HAP-1 (cell line): ENCODE measurements at regions not wholly inside any gene's neighbourhood (a gene's known extent, or its start where the extent isn't known, plus 50 kb on each side); places are given as distances from the start of the nearest gene placed in this dataset.

ENCODE experiments used
- DNase-seq, 2 experiments: peaks; one replicate each; pipeline ENCODE4 v3.0.0-alpha.2; 2016 to 2020; ENCODE audit warnings: low spot score in 2 of 2
- H3K27me3 ChIP-seq: fragments of 250-450 bp; sonication (Bioruptor Pico); 2 replicates; pipeline ENCODE4 v1.5.1; 2020; ENCODE audit warnings: low read depth, mild to moderate bottlenecking, moderate library complexity
- H3K36me3 ChIP-seq: fragments of 250-450 bp; sonication (Bioruptor Pico); replicated peaks from 2 replicates; pipeline ENCODE4 v1.5.1; 2020; ENCODE audit warnings: mild to moderate bottlenecking
- H3K4me1 ChIP-seq: fragments of 250-450 bp; sonication (Bioruptor Pico); 2 replicates; pipeline ENCODE4 v1.5.1; 2020; ENCODE audit warnings: mild to moderate bottlenecking
- H3K4me3 ChIP-seq: fragments of 250-450 bp; sonication (Bioruptor Pico); 2 replicates; pipeline ENCODE4 v1.5.1; 2020; ENCODE audit warnings: mild to moderate bottlenecking, moderate library complexity
- H3K9me3 ChIP-seq: fragments of 250-450 bp; sonication (Bioruptor Pico); 2 replicates; pipeline ENCODE4 v1.5.1; 2020; ENCODE audit warnings: mild to moderate bottlenecking, moderate library complexity
- in situ Hi-C: fragments of 300-500 bp; cut with MboI; formaldehyde crosslinking; loops from 3 replicates; pipeline ENCODE4 v1.14.3; 2020; ENCODE audit warnings: low sequenced_read_pairs, inconsistent platforms, mixed read lengths

- DNase-seq, result no peak
- Histone ChIP-seq H3K4me1 (no peaks in the 10 kb centered on the region), H3K27me3 (no peaks in the 10 kb centered on the region), H3K36me3 (no peaks in the 10 kb centered on the region), H3K4me3 (no peak overlapping the region), H3K9me3 (no peaks in the 10 kb centered on the region)
- in situ Hi-C loops, result no loop called here
Observed at GRCh38 chr17:72411124-72411563, 290.3 kb downstream of the SOX9 start.

DNA sequence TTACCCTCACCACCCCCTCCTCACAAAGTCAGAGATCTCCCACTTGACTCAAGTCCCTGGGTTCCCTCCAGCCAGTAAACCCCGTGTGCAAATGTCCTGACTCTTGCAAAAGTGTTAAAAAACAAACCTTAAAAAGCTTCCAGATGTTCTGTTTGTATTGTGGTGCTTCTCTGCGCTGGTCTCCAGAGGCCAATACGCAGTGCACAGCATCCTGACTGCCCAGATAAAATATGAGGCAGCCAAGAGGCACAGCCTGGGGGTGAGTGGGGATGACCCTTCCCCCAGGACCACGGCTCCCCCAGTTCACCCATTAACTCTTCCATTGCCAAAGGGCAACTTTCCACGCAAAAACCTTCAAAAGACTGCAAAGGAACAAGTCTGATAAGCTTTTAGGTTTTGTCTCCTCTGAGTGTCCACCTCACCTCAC, 291.8 kb downstream of the SOX9 start:
- no peaks in the 10 kb centered on the region for H3K27me3 ChIP-seq
- no peak for DNase-seq
- H3K36me3 ChIP-seq, result no peaks in the 10 kb centered on the region
- no peaks in the 10 kb centered on the region for H3K4me1 ChIP-seq
- in situ Hi-C loops, result no loop called here
- H3K4me3 ChIP-seq, result no peak overlapping the region
- H3K9me3 ChIP-seq, result no peaks in the 10 kb centered on the region

- in situ Hi-C loops, result no loop called here
- Histone ChIP-seq H3K9me3 (no peaks in the 10 kb centered on the region), H3K36me3 (no peaks in the 10 kb centered on the region), H3K4me3 (no peak overlapping the region), H3K4me1 (no peaks in the 10 kb centered on the region), H3K27me3 (no peaks in the 10 kb centered on the region)
- no peak for DNase-seq
Observed at GRCh38 chr17:72413077-72414031, 292.5 kb downstream of the SOX9 start.

DNA sequence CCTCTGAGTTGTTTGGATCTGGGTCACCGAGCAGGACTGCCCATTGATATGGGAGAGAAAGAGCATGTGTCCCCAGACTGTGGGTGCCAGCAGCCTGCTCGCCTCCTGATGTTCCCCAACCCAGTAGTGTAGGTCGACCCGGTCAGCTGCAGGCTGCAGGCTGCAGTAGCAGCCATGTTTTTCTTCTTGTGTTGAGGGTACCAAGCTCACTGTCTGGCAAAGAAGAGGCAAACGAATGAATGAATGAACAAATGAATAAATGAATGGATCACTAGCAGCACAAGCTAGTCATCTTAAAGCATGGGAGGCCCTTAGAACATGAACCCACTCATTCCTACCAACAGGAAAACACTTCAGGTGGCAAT, 293.2 kb downstream of the SOX9 start:
- no peaks in the 10 kb centered on the region for H3K36me3 ChIP-seq
- H3K9me3 ChIP-seq, result no peaks in the 10 kb centered on the region
- DNase-seq, result no peak
- H3K27me3 ChIP-seq, result no peaks in the 10 kb centered on the region
- no peaks in the 10 kb centered on the region for H3K4me1 ChIP-seq
- in situ Hi-C loops, result no loop called here
- no peak overlapping the region for H3K4me3 ChIP-seq

- Histone ChIP-seq H3K4me3 (no peak overlapping the region), H3K4me1 (no peaks in the 10 kb centered on the region), H3K36me3 (no peaks in the 10 kb centered on the region), H3K9me3 (no peaks in the 10 kb centered on the region; the same call in 1 of the 2 replicates), H3K27me3 (no peaks in the 10 kb centered on the region)
- in situ Hi-C loops, result no loop called here
- DNase-seq, result no peak
Observed at GRCh38 chr17:72414967-72415853, 294.4 kb downstream of the SOX9 start.

DNA sequence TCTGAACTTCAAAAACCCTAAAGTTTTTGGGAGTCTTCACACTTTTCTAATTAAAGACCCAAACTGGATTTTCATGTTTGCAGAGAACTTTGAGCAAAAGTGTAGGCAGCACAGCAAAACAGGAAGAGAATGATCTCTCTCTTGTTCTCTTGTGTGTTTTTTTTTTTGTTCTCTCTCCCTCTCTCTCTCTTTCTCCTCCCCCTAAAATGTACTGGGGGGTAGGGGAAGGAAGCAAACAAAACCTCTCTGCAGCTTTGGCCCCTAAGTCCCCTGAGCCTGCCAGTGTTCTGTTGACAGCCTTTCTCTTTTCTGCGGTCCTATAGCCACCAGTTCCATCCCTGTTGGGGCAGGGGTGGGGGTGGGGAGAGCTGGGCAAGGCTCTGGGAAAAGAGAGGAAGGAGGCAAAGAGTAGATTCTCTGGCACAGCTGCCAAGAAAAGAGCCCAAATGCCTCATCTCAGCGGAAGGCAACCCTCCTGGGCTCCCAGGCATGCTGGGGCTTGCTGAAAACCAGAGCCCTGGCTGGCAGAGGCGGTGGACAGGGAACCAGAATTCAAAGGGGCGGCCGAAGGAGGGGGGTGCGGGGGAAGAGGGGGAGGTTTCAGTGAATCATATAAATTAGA, 295.3 kb downstream of the SOX9 start:
- H3K4me1 ChIP-seq, result no peaks in the 10 kb centered on the region
- H3K36me3 ChIP-seq, result no peaks in the 10 kb centered on the region
- no peaks in the 10 kb centered on the region; the same call in 1 of the 2 replicates for H3K9me3 ChIP-seq
- no peak overlapping the region for H3K4me3 ChIP-seq
- no peaks in the 10 kb centered on the region for H3K27me3 ChIP-seq
- in situ Hi-C loops, result no loop called here
- DNase-seq, result no peak

GRCh38 chr17:72416905-72417304, 296.1 kb downstream of the SOX9 start:
- no peaks in the 10 kb centered on the region for H3K4me1 ChIP-seq
- DNase-seq, result no peak
- H3K9me3 ChIP-seq, result no peaks in the 10 kb centered on the region; the same call in 1 of the 2 replicates
- H3K4me3 ChIP-seq, result no peak overlapping the region
- no peaks in the 10 kb centered on the region for H3K27me3 ChIP-seq
- no peaks in the 10 kb centered on the region for H3K36me3 ChIP-seq
- in situ Hi-C loops, result no loop called here

DNA sequence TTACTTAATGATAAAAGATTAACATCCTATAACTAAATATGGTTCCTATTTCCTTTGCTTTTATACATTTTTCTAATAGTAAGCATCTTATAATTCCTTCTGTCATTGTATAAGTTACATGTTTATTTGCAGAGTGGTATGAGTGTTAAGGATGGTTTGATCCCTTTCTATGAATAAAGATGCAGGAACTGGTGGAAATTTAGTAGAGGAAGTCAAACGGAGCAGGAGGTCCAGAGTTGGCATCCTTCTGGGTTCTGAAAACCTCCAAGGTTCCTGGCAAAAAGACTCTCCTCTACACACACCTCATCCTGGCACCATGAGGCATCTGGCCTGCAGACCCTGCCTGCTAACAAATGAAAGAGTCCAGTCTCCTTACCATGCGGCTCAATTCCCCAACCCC, 296.8 kb downstream of the SOX9 start:
- no peak overlapping the region for H3K4me3 ChIP-seq
- no peaks in the 10 kb centered on the region for H3K4me1 ChIP-seq
- in situ Hi-C loops, result no loop called here
- no peaks in the 10 kb centered on the region for H3K27me3 ChIP-seq
- no peaks in the 10 kb centered on the region for H3K36me3 ChIP-seq
- H3K9me3 ChIP-seq, result no peaks in the 10 kb centered on the region; the same call in 1 of the 2 replicates
- no peak for DNase-seq

DNA sequence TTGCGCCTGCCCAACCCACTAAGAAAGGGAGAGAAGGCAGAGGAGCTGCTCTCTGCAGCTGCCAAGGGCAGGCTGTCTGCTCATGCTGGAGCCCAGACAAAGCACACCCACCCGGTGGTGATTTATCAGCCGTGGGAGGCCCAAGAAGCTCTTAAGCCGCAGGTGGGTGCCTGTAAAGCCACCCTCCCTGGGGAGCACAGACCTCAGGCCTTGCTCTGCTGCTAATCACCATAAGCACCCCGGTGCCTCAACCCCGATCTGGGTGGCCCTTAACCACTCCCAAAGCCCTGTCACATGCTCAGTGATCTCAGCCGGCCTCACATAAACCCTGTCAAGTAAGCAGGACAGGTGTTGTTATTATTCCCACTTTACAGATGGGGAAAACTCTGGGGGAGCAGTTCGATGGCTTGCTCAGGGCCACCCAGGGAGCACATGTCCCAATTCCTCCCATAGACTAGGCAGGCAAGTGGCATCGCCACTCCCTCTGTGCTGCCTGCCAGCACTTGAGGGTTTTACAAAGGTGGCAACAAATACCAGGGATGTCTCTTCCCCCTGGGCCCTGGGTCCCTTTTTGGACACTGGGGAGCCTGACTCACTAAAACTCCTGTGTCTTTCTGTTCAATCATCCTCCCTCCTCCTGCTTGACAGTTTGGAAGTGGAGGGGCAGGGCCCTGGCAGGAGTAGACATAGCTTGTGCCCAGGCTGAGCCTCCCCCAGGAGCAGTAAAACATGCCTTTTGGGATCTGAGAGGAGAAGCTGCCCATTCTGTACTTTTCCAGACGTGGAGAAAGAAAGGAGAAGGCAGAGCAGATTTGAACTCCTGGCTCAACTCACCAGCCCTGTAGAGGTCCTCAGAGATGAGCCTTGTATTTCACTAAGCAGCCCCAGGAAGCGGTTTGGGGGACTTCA, 299.3 kb downstream of the SOX9 start:
- H3K4me3 ChIP-seq, result no peak overlapping the region
- in situ Hi-C loops, result no loop called here
- no peaks in the 10 kb centered on the region for H3K4me1 ChIP-seq
- H3K36me3 ChIP-seq, result no peaks in the 10 kb centered on the region
- no peaks in the 10 kb centered on the region; the same call in 1 of the 2 replicates for H3K9me3 ChIP-seq
- no peaks in the 10 kb centered on the region for H3K27me3 ChIP-seq
- no peak for DNase-seq

DNA sequence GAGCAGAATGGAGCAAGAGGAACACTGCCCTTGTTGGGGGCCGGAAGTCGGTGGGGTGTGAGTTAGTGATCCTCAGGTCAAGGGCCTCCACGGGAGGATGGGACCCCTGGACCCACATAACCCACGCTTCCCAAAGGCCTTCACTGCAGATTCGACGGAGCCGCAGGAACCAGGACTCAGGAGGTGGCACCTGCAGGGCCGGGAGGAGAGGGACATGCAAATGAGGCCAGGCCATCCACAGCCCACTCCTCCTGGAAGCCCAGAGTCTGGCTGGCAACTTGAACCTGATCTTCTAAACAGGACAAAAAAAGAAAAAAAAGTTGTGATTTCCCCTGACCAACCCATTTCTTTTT, 299.9 kb downstream of the SOX9 start:
- H3K4me1 ChIP-seq, result no peaks in the 10 kb centered on the region

DNA sequence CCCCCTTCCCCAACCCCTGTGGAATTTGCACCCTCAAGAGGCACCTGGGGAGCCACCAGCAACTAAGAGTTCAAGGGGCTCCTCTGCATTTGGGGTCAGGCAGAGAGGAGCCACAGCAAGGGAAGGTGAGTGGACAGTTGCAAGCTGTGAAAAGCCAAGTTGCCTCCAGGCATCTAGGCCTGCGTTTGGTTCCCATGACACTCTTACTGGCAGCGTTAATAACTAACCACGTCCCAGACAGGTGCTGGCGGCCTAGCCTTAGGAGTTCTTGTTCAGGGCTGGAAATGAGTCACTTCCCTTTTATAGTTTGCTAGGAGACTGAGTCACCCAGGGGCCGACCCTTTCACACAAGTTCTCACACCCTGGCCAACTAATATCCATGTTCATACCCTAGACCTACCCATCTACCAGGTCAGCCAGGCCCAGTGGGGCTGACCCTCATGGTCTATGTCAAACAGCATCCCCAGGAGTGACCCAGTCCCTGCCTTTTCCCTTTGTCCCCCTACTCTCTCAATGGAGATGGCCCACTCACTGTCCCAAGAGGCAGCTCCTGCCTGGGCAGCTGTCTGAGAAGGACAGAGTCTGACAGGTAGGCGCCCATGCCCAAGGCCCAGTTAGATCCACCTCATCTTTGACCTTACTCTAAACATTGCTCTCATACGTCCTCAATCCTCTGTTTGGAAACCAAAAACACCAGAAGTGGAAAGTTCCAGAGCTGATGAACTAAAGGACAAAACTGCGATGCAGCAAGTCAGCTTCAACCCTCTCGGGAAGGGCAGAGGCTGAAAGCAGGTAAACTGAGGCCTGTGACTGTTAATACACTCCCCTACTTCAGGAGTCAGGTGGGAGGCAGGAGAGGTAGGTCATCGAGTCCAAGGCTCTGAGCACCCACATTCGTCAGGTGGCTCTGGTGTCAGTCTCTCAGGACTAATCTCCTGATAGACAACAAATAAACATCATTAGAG, 300.6 kb downstream of the SOX9 start:
- Histone ChIP-seq H3K9me3 (no peaks in the 10 kb centered on the region; the same call in 1 of the 2 replicates), H3K4me1 (no peaks in the 10 kb centered on the region), H3K4me3 (no peak overlapping the region), H3K27me3 (no peaks in the 10 kb centered on the region), H3K36me3 (no peaks in the 10 kb centered on the region)
- in situ Hi-C loops, result no loop called here
- no peak for DNase-seq

More for the DNA sequence above, 299.9 kb downstream of the SOX9 start:
- no peaks in the 10 kb centered on the region for H3K27me3 ChIP-seq
- no peak for DNase-seq
- no peaks in the 10 kb centered on the region for H3K36me3 ChIP-seq
- no peaks in the 10 kb centered on the region; the same call in 1 of the 2 replicates for H3K9me3 ChIP-seq
- in situ Hi-C loops, result no loop called here
- H3K4me3 ChIP-seq, result no peak overlapping the region

DNA sequence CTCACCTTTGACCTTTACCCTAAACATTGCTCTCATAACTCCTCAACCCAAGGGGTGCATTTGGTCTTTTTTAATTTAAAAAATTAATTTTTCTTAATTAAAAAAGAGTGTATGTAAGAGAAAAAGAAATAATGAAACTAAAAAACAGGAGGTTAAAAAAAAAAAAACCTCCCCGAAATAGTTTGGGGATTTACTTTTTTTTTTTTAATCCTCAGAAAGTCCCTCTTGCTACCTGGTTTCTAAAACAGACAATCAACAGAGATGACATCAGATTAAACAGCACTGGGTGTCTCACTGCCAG, 301.3 kb downstream of the SOX9 start:
- in situ Hi-C loops, result no loop called here

More for the DNA sequence above, 301.3 kb downstream of the SOX9 start:
- H3K36me3 ChIP-seq, result no peaks in the 10 kb centered on the region
- no peaks in the 10 kb centered on the region; the same call in 1 of the 2 replicates for H3K9me3 ChIP-seq
- no peaks in the 10 kb centered on the region for H3K4me1 ChIP-seq
- no peak for DNase-seq
- no peaks in the 10 kb centered on the region for H3K27me3 ChIP-seq
- H3K4me3 ChIP-seq, result no peak overlapping the region
